ENCODE measurements at regions not wholly inside any gene's neighbourhood (a gene's known extent, or its start where the extent isn't known, plus 50 kb on each side); places are given as distances from the start of the nearest gene placed in this dataset.
"Not testable (repeated sequence)": the region's sequence is repeated elsewhere in the genome, so short reads cannot be mapped to it uniquely, and the experiment has no call there.

- DNase-seq (ENCODE audit: low spot score): no peak
Measured at GRCh38 chr4:81816031-81816761, 344.5 kb upstream of the RASGEF1B start.

- DNase-seq (ENCODE audit: low spot score): no peak
Measured at GRCh38 chr4:81814987-81815541, 343.4 kb upstream of the RASGEF1B start.

GRCh38 chr4:81811562-81812293, 340.0 kb upstream of the RASGEF1B start:
- no peak for DNase-seq (ENCODE audit: low spot score)

GRCh38 chr4:81808011-81808672, 336.4 kb upstream of the RASGEF1B start:
- DNase-seq (ENCODE audit: low spot score): no peak

- no peak for DNase-seq (ENCODE audit: low spot score)
Measured at GRCh38 chr4:81807386-81807785, 335.7 kb upstream of the RASGEF1B start.

GRCh38 chr4:81806485-81806884, 334.8 kb upstream of the RASGEF1B start:
- DNase-seq (ENCODE audit: low spot score): no peak

- no peak for DNase-seq (ENCODE audit: low spot score)
Measured at GRCh38 chr4:81804849-81805248, 333.1 kb upstream of the RASGEF1B start.

GRCh38 chr4:81802285-81802846, 330.7 kb upstream of the RASGEF1B start:
- no peak for DNase-seq (ENCODE audit: low spot score)

- no peak for DNase-seq (ENCODE audit: low spot score)
Measured at GRCh38 chr4:81799371-81799770, 327.7 kb upstream of the RASGEF1B start.

GRCh38 chr4:81796790-81797528, 325.3 kb upstream of the RASGEF1B start:
- DNase-seq (ENCODE audit: low spot score): no peak

- no peak for DNase-seq (ENCODE audit: low spot score)
Measured at GRCh38 chr4:81792521-81792920, 320.8 kb upstream of the RASGEF1B start.

- DNase-seq (ENCODE audit: low spot score): no peak
Measured at GRCh38 chr4:81790477-81790876, 318.8 kb upstream of the RASGEF1B start.

GRCh38 chr4:81789741-81790399, 318.2 kb upstream of the RASGEF1B start:
- DNase-seq (ENCODE audit: low spot score): no peak

- DNase-seq (ENCODE audit: low spot score): no peak
Measured at GRCh38 chr4:81789158-81789557, 317.5 kb upstream of the RASGEF1B start.

- DNase-seq (ENCODE audit: low spot score): no peak
Measured at GRCh38 chr4:81786766-81787165, 315.1 kb upstream of the RASGEF1B start.

- DNase-seq (ENCODE audit: low spot score): no peak
Measured at GRCh38 chr4:81786063-81786763, 314.5 kb upstream of the RASGEF1B start.

GRCh38 chr4:81785338-81785737, 313.6 kb upstream of the RASGEF1B start:
- no peak for DNase-seq (ENCODE audit: low spot score)

GRCh38 chr4:81783558-81783957, 311.9 kb upstream of the RASGEF1B start:
- DNase-seq (ENCODE audit: low spot score): no peak

- DNase-seq (ENCODE audit: low spot score): no peak
Measured at GRCh38 chr4:81781799-81782198, 310.1 kb upstream of the RASGEF1B start.

GRCh38 chr4:81777718-81778117, 306.0 kb upstream of the RASGEF1B start:
- DNase-seq (ENCODE audit: low spot score): not testable (repeated sequence)

GRCh38 chr4:81776794-81777193, 305.1 kb upstream of the RASGEF1B start:
- no peak for DNase-seq (ENCODE audit: low spot score)

Data from GM03348 (cell line).